K562 (cell line): ENCODE measurements at regions not wholly inside any gene's neighbourhood (a gene's known extent, or its start where the extent isn't known, plus 50 kb on each side); places are given as distances from the start of the nearest gene placed in this dataset.

Experiments
- FOXP4 ChIP-seq: sonication (generic); formaldehyde crosslinking; IDR thresholded peaks from 2 replicates; pipeline ENCODE4 v1.8.0; 2022; ENCODE audit warnings: mild to moderate bottlenecking, missing genetic modification reagents, borderline replicate concordance
- PCBP1 ChIP-seq: fragments of 200-400 bp; formaldehyde crosslinking; IDR thresholded peaks from 2 replicates; pipeline ENCODE4 v1.6.1; 2018; ENCODE audit warnings: mild to moderate bottlenecking, low read depth, low read length; ENCODE audit not compliant: poor library complexity, severe bottlenecking
- ZFP30 ChIP-seq: fragments of 250-450 bp; sonication (Bioruptor Pico); IDR thresholded peaks from 2 replicates; pipeline ENCODE4 v1.8.0; 2022; ENCODE audit warnings: moderate library complexity, mild to moderate bottlenecking, inconsistent platforms, borderline replicate concordance
- TF ChIP-seq, protein P1 (sequence below), 2 experiments: IDR thresholded peaks in 1 of 2; conservative IDR thresholded peaks in 1 of 2; 2 replicates each; pipeline ENCODE4 v1.6.1; 2016; ENCODE audit warnings: low read depth in 2 of 2, mild to moderate bottlenecking in 1 of 2, missing compliant biosample characterization in 1 of 2, missing genetic modification characterization in 1 of 2, moderate library complexity in 1 of 2

DNA sequence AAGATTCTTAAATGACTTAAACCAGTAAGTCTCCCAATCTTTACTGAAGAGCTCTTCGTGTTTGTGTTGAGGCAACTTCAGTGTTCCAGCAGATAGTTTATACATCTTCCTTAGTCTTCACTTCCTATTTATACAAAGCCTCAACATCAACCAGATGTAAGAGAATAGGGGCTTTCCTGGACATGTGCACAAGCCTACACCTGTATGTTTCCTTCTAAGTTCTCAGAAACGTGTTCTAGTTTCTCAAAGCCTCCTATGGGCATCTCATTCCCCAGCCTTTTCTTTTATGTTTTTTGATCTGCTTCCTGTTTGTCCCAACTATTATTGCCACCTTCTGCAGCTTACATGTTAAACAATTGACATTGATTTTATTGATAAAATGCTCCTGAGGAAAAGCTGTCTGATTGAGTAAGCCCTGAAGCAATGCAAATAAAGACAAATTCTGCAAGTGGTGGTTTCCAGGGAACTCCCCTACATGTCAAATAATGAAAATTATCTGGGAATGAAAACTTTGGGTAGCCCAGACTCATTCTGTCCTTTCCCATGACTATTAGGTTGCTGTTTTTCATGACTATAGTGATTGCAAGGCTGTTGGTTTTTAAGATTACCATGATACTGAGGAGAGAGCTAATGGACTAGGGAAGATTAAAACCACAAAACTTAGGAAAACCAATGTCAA lies 663.3 kb upstream of the ACVR2A start (continued):
- no peak for TF ChIP-seq FOXP4 (CRISPR knock-in tag)
- no peak for TF ChIP-seq PCBP1
- TF ChIP-seq, protein P1, sequence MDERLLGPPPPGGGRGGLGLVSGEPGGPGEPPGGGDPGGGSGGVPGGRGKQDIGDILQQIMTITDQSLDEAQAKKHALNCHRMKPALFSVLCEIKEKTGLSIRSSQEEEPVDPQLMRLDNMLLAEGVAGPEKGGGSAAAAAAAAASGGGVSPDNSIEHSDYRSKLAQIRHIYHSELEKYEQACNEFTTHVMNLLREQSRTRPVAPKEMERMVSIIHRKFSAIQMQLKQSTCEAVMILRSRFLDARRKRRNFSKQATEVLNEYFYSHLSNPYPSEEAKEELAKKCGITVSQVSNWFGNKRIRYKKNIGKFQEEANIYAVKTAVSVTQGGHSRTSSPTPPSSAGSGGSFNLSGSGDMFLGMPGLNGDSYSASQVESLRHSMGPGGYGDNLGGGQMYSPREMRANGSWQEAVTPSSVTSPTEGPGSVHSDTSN (CRISPR knock-in tag; IDR thresholded peaks at IDR 0.05; ENCODE audit: low read depth): no peak
- TF ChIP-seq, protein P1 (tag; conservative IDR thresholded peaks at IDR 0.05; ENCODE audit: low read depth): no peak
- TF ChIP-seq ZFP30: no peak
